ENCODE measurements at regions not wholly inside any gene's neighbourhood (a gene's known extent, or its start where the extent isn't known, plus 50 kb on each side); places are given as distances from the start of the nearest gene placed in this dataset.

DNA sequence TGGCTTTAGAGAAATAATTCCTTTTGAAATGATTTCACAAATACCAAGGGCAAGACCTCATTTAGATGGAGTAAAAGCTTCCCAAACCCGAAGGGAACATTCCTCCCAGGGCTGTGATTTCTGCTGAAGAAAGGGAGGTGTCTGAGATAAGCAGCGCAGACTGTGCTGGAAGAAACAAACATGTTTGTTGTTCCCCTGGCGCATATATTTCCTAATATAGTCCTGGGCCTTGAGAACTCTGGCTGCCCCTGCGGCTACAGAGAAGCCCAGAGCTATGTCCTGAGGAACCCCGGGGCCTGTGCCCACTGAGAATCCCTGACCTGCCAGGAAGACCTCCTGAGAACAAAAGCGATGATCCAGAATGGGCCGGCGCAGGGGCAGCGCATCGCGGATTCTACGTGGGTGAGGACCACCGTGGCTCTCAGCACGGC lies 372.6 kb upstream of the NT5C1B start:
- DNase-seq (no peak), ATAC-seq (no peak)
- Histone ChIP-seq H3K4me3 (no peak overlapping the region), H3K27me3 (no peaks in the 10 kb centered on the region), H3K4me1 (no peaks in the 10 kb centered on the region), H3K27ac (no peak overlapping the region), H3K36me3 (no peaks in the 10 kb centered on the region), H3K9me3 (no peaks in the 10 kb centered on the region)
- in situ Hi-C loops (cut with MboI; ENCODE audit: low sequenced_read_pairs in 4 of 4) (no loop called here), intact Hi-C loops (cut with DNase I; ENCODE audit: low total_unique reads) (no loop called here)
- TF ChIP-seq, protein P1, sequence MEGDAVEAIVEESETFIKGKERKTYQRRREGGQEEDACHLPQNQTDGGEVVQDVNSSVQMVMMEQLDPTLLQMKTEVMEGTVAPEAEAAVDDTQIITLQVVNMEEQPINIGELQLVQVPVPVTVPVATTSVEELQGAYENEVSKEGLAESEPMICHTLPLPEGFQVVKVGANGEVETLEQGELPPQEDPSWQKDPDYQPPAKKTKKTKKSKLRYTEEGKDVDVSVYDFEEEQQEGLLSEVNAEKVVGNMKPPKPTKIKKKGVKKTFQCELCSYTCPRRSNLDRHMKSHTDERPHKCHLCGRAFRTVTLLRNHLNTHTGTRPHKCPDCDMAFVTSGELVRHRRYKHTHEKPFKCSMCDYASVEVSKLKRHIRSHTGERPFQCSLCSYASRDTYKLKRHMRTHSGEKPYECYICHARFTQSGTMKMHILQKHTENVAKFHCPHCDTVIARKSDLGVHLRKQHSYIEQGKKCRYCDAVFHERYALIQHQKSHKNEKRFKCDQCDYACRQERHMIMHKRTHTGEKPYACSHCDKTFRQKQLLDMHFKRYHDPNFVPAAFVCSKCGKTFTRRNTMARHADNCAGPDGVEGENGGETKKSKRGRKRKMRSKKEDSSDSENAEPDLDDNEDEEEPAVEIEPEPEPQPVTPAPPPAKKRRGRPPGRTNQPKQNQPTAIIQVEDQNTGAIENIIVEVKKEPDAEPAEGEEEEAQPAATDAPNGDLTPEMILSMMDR (IDR thresholded peaks at IDR 0.05 in 4 of 5, conservative IDR thresholded peaks at IDR 0.05 in 1 of 5) = no peak
- TF ChIP-seq POLR2A (IDR thresholded peaks at IDR 0.05) = no peak

DNA sequence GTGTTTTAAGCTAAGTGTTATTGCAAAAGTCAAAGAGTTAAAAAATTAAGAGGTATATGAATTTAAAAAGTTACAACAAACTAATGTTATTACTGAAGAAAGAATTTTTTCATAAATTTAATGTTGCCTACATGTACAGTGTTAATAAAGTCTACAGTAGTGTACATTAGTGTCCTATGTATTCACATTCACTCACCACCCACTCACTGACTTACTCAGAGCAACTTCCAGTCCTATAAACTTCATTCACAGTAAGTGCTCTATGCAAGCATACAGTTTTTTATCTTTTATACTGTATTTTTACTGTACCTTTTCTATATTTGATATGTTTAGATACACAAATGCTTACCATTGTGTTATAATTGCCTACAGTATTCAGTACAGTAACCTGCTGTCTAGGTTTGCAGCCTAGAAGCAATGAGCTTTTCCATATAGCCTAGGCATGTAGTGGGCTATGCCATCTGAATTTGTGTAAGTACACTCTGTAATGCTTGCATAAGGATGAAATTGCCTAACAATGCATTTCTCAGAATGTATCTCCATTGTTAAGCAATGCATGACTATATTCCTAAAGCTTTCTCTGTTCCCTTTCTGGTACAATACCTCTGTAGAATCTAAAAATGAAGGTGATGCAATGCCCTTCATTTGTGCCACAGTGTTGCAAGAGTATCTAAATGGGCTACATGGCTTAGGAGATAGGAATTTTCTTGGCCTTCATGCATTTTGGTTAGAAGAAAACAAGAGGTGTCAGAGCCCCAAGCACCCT lies 370.8 kb upstream of the NT5C1B start:
- in situ Hi-C loops (cut with MboI; ENCODE audit: low sequenced_read_pairs in 4 of 4) = no loop called here
- TF ChIP-seq, protein P1 (IDR thresholded peaks at IDR 0.05 in 4 of 5, conservative IDR thresholded peaks at IDR 0.05 in 1 of 5) = no peak
- TF ChIP-seq POLR2A (IDR thresholded peaks at IDR 0.05) = no peak
- no peak overlapping the region for H3K4me3 ChIP-seq
- H3K27me3 ChIP-seq = no peaks in the 10 kb centered on the region
- H3K9me3 ChIP-seq = no peaks in the 10 kb centered on the region
- DNase-seq (no peak), ATAC-seq (no peak)
- H3K36me3 ChIP-seq = no peaks in the 10 kb centered on the region
- no peaks in the 10 kb centered on the region for H3K4me1 ChIP-seq
- intact Hi-C loops (cut with DNase I; ENCODE audit: low total_unique reads) = no loop called here
- no peak overlapping the region for H3K27ac ChIP-seq

DNA sequence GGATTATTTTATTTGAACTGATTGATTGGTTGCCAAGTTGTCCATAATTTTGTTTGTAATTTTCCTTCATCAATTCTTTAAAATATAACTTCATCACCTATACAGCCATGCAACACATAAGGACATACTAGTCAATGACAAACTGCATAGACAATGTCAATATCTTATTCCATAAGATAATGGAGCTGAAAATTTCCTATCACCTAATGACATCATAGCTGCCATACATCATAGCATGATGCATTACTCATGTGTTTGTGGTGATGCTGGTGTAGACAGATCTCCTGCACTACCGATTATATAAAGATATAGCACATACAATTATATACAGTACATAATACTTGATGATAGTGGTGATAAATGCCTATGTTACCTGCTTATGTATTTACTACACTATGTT lies 369.8 kb upstream of the NT5C1B start:
- H3K36me3 ChIP-seq = no peaks in the 10 kb centered on the region
- in situ Hi-C loops (cut with MboI; ENCODE audit: low sequenced_read_pairs in 4 of 4) (no loop called here), intact Hi-C loops (cut with DNase I; ENCODE audit: low total_unique reads) (no loop called here)
- no peaks in the 10 kb centered on the region for H3K9me3 ChIP-seq
- no peak overlapping the region for H3K4me3 ChIP-seq
- no peak overlapping the region for H3K27ac ChIP-seq
- DNase-seq (no peak), ATAC-seq (no peak)
- no peaks in the 10 kb centered on the region for H3K4me1 ChIP-seq
- H3K27me3 ChIP-seq = no peaks in the 10 kb centered on the region
- TF ChIP-seq, protein P1 (IDR thresholded peaks at IDR 0.05 in 4 of 5, conservative IDR thresholded peaks at IDR 0.05 in 1 of 5) = no peak
- TF ChIP-seq POLR2A (IDR thresholded peaks at IDR 0.05) = no peak

DNA sequence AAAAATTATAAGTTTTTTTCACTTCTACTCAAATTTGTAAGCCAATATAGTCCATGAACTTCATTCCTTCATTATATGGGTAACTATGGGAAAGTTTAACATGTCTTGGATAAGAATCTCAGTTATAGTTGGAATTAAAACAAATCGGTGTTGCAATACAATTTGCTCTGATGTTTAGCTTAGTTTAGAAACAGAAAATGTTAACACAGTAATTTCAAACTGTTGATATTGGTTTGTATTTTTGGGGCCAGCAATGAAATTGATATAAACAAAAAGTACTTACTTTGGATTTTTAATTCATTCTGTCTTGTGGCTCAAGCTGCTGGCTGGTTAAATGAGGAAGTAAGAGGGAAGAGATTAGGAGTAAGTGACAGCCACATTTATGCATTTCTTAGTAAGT lies 368.5 kb upstream of the NT5C1B start:
- no peak overlapping the region for H3K27ac ChIP-seq
- ATAC-seq = no peak
- H3K9me3 ChIP-seq = no peaks in the 10 kb centered on the region
- no peaks in the 10 kb centered on the region for H3K36me3 ChIP-seq
- no peak for TF ChIP-seq POLR2A (IDR thresholded peaks at IDR 0.05)
- TF ChIP-seq, protein P1 (IDR thresholded peaks at IDR 0.05 in 4 of 5, conservative IDR thresholded peaks at IDR 0.05 in 1 of 5) = no peak
- intact Hi-C loops (cut with DNase I; ENCODE audit: low total_unique reads) (no loop called here), in situ Hi-C loops (cut with MboI; ENCODE audit: low sequenced_read_pairs in 4 of 4) (no loop called here)
- H3K27me3 ChIP-seq = no peaks in the 10 kb centered on the region
- H3K4me3 ChIP-seq = no peak overlapping the region
- no peak for DNase-seq
- no peaks in the 10 kb centered on the region for H3K4me1 ChIP-seq
